NB4 (cell line): ENCODE measurements at regions not wholly inside any gene's neighbourhood (a gene's known extent, or its start where the extent isn't known, plus 50 kb on each side); places are given as distances from the start of the nearest gene placed in this dataset.

Source experiments
- TF ChIP-seq, protein P1 (sequence below): IDR thresholded peaks from one replicate; pipeline ENCODE4 v1.5.1; 2012; ENCODE audit warnings: low read depth, low read length
- TF ChIP-seq, protein P2 (sequence below): IDR thresholded peaks from 2 replicates; pipeline ENCODE4 v1.6.1; 2011; ENCODE audit warnings: low read depth, low read length

DNA sequence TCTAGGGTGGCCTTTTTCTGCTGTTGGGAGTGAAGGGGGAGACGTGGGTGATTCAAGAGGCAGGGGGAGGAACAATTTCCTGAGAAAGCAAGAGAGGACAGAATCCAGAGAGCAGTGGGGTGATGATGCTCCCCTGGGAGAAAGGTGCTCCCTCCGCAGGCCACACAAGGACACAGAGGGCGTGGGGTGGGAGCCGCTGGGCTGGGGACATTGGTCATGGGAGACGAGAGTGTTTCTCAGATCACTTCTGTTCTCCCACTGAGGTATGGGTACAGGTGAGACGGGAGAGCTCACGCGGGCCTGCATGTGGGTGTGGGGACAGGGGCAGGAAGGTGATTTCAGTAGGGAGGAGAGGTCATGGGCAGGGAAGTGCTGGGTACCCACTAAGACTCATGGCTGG lies 259.5 kb upstream of the CTBP2 start:
- TF ChIP-seq, protein P1, sequence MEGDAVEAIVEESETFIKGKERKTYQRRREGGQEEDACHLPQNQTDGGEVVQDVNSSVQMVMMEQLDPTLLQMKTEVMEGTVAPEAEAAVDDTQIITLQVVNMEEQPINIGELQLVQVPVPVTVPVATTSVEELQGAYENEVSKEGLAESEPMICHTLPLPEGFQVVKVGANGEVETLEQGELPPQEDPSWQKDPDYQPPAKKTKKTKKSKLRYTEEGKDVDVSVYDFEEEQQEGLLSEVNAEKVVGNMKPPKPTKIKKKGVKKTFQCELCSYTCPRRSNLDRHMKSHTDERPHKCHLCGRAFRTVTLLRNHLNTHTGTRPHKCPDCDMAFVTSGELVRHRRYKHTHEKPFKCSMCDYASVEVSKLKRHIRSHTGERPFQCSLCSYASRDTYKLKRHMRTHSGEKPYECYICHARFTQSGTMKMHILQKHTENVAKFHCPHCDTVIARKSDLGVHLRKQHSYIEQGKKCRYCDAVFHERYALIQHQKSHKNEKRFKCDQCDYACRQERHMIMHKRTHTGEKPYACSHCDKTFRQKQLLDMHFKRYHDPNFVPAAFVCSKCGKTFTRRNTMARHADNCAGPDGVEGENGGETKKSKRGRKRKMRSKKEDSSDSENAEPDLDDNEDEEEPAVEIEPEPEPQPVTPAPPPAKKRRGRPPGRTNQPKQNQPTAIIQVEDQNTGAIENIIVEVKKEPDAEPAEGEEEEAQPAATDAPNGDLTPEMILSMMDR, result no peak
- TF ChIP-seq, protein P2, sequence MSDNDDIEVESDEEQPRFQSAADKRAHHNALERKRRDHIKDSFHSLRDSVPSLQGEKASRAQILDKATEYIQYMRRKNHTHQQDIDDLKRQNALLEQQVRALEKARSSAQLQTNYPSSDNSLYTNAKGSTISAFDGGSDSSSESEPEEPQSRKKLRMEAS, result no peak
